ENCODE measurements at regions not wholly inside any gene's neighbourhood (a gene's known extent, or its start where the extent isn't known, plus 50 kb on each side); places are given as distances from the start of the nearest gene placed in this dataset.

GRCh38 chr18:35905436-35905835 lies 67.0 kb upstream of the RMP24 start:
- no peak for TF ChIP-seq CTCF (IDR thresholded peaks at IDR 0.05)
- TF ChIP-seq POLR2A (IDR thresholded peaks at IDR 0.05) = no peak
